Prostate gland (tissue), 2 donors: ENCODE measurements at regions not wholly inside any gene's neighbourhood (a gene's known extent, or its start where the extent isn't known, plus 50 kb on each side); places are given as distances from the start of the nearest gene placed in this dataset.
"Not testable (repeated sequence)": the region's sequence is repeated elsewhere in the genome, so short reads cannot be mapped to it uniquely, and the experiment has no call there.

Source experiments
- DNase-seq: peaks from one replicate; pipeline ENCODE4 v3.0.0-alpha.2; 2019; ENCODE audit warnings: low spot score
- H3K27ac ChIP-seq, 2 donors: fragments of 200-600 bp; sonication (generic); 2 replicates each; pipeline ENCODE4 v1.5.1; 2017 to 2019
- H3K27me3 ChIP-seq: fragments of 200-600 bp; sonication (generic); replicated peaks from 2 replicates; pipeline ENCODE4 v1.5.1; 2019; ENCODE audit not compliant: insufficient read depth
- H3K36me3 ChIP-seq, 2 donors: fragments of 200-600 bp; sonication (generic); 1 replicate in 1 of 2; 2 replicates in 1 of 2; pipeline versions ENCODE4 v1.5.1 to v1.8.1; 2017 to 2019
- H3K4me1 ChIP-seq: fragments of 200-600 bp; sonication (generic); replicated peaks from 2 replicates; pipeline ENCODE4 v1.5.1; 2019
- H3K4me3 ChIP-seq, 2 donors: fragments of 200-600 bp; sonication (generic); 2 replicates each; pipeline ENCODE4 v1.5.1; 2017 to 2019
- H3K9me3 ChIP-seq: fragments of 200-600 bp; sonication (generic); 2 replicates; pipeline ENCODE4 v1.5.1; 2017
- POLR2A ChIP-seq: fragments of 450-650 bp; IDR thresholded peaks from one replicate; pipeline ENCODE4 v1.6.1; 2016; ENCODE audit warnings: antibody characterized with exemption, mild to moderate bottlenecking
- POLR2AphosphoS5 ChIP-seq: sonication (generic); formaldehyde crosslinking; IDR thresholded peaks from one replicate; pipeline ENCODE4 v1.6.1; 2017; ENCODE audit warnings: antibody characterized with exemption
- WGBS: methylation state at CpG from one replicate; pipeline ENCODE4 v1.1.5; 2018; 5-methylcytosine and 5-hydroxymethylcytosine counted together
- intact Hi-C: fragments of 100-400 bp; cut with DNase I; formaldehyde crosslinking; loops from one replicate; pipeline ENCODE4 v1.14.2; 2022
- TF ChIP-seq, protein P1 (sequence below), 4 experiments: fragments of 200-600 bp in 2 of 4; fragments of 450-650 bp in 2 of 4; sonication (generic) in 2 of 4; IDR thresholded peaks; 1 replicate in 3 of 4; 2 replicates in 1 of 4; pipeline ENCODE4 v1.5.1; 2016 to 2019; ENCODE audit warnings: antibody characterized with exemption in 4 of 4, mild to moderate bottlenecking in 2 of 4, moderate library complexity in 2 of 4

GRCh38 chr10:35972275-35972674 lies 330.2 kb upstream of the FZD8 start:
- intact Hi-C loops = no loop called here
- no peak overlapping the region for H3K4me3 ChIP-seq
- no peaks in the 10 kb centered on the region for H3K9me3 ChIP-seq
- no peaks in the 10 kb centered on the region for H3K4me1 ChIP-seq
- H3K27me3 ChIP-seq = no peaks in the 10 kb centered on the region
- WGBS = 58% methylated on average over 3 of the region's 3 CpGs
- no peaks in the 10 kb centered on the region for H3K36me3 ChIP-seq
- no peak for TF ChIP-seq POLR2A
- TF ChIP-seq, protein P1, sequence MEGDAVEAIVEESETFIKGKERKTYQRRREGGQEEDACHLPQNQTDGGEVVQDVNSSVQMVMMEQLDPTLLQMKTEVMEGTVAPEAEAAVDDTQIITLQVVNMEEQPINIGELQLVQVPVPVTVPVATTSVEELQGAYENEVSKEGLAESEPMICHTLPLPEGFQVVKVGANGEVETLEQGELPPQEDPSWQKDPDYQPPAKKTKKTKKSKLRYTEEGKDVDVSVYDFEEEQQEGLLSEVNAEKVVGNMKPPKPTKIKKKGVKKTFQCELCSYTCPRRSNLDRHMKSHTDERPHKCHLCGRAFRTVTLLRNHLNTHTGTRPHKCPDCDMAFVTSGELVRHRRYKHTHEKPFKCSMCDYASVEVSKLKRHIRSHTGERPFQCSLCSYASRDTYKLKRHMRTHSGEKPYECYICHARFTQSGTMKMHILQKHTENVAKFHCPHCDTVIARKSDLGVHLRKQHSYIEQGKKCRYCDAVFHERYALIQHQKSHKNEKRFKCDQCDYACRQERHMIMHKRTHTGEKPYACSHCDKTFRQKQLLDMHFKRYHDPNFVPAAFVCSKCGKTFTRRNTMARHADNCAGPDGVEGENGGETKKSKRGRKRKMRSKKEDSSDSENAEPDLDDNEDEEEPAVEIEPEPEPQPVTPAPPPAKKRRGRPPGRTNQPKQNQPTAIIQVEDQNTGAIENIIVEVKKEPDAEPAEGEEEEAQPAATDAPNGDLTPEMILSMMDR (IDR thresholded peaks at IDR 0.05) = no peak
- no peak for TF ChIP-seq POLR2AphosphoS5
- no peak for DNase-seq
- no peak overlapping the region for H3K27ac ChIP-seq

DNA sequence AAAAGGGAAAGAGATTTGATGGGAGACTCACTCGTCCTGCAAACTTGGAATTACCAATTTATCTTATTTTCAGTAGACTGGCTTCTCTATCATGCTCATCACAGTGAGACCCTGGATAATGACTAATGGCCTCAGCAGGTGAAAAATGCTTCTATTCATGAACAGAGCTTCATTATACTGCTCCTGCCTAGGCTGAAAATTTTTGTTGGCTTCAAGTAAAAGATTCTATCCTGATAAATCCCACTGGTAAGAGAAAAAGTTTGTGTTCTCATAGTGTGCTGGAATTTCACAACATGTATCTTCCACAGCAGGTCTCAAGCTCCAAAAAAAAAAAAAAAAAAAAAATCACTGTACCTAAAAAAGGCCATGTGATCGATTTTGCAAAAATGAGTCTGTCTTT lies 329.3 kb upstream of the FZD8 start:
- WGBS = 80% methylated on average over 2 of the region's 2 CpGs
- Histone ChIP-seq H3K36me3 (no peaks in the 10 kb centered on the region), H3K27me3 (no peaks in the 10 kb centered on the region), H3K4me3 (no peak overlapping the region), H3K27ac (no peak overlapping the region), H3K9me3 (no peaks in the 10 kb centered on the region), H3K4me1 (no peaks in the 10 kb centered on the region)
- TF ChIP-seq POLR2A (no peak), POLR2AphosphoS5 (no peak)
- TF ChIP-seq, protein P1 (IDR thresholded peaks at IDR 0.05) = no peak
- no peak for DNase-seq
- intact Hi-C loops = no loop called here

GRCh38 chr10:35963685-35964084 lies 321.6 kb upstream of the FZD8 start:
- Histone ChIP-seq H3K27ac (no peak overlapping the region), H3K4me1 (no peaks in the 10 kb centered on the region), H3K9me3 (no peaks in the 10 kb centered on the region), H3K36me3 (no peaks in the 10 kb centered on the region), H3K27me3 (no peaks in the 10 kb centered on the region), H3K4me3 (no peak overlapping the region)
- intact Hi-C loops = no loop called here
- no peak for DNase-seq
- TF ChIP-seq POLR2A (no peak), POLR2AphosphoS5 (no peak)
- TF ChIP-seq, protein P1 (IDR thresholded peaks at IDR 0.05) = no peak
- 96% methylated on average over 1 of the region's 1 CpG for WGBS

DNA sequence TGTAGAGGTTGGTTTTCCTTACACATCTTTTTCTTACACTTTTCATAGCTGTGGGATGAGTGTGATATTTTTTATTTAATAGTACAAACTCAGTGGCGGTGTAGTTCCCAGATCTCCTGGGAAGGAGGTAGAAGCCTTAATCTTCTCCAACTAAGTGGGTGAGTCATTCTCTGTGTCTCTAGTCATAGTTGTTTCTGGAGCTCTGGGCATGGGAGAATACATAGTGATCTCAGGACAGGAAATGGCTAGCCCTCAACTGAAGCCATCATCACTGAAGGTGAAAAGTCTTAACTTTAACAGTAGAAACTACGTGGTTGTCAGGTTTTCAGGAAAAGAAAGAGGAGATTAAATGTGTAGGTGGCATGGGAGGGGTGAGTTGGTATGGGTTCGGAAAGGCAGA lies 319.4 kb upstream of the FZD8 start:
- Histone ChIP-seq H3K27me3 (no peaks in the 10 kb centered on the region), H3K36me3 (no peaks in the 10 kb centered on the region), H3K9me3 (no peaks in the 10 kb centered on the region), H3K27ac (no peak overlapping the region), H3K4me3 (no peak overlapping the region), H3K4me1 (no peaks in the 10 kb centered on the region)
- DNase-seq = no peak
- 95% methylated on average over 3 of the region's 3 CpGs for WGBS
- intact Hi-C loops = no loop called here
- TF ChIP-seq POLR2AphosphoS5 (no peak), POLR2A (no peak)
- TF ChIP-seq, protein P1 (IDR thresholded peaks at IDR 0.05) = no peak

GRCh38 chr10:35959252-35959651 lies 317.2 kb upstream of the FZD8 start:
- intact Hi-C loops = no loop called here
- 39% methylated on average over 7 of the region's 7 CpGs for WGBS
- no peak overlapping the region for H3K4me3 ChIP-seq
- TF ChIP-seq, protein P1 (IDR thresholded peaks at IDR 0.05) = no peak
- no peak for TF ChIP-seq POLR2AphosphoS5
- no peak for TF ChIP-seq POLR2A
- no peak for DNase-seq
- no peaks in the 10 kb centered on the region for H3K27me3 ChIP-seq
- no peaks in the 10 kb centered on the region for H3K4me1 ChIP-seq
- H3K36me3 ChIP-seq = no peaks in the 10 kb centered on the region
- no peak overlapping the region for H3K27ac ChIP-seq
- H3K9me3 ChIP-seq = no peaks in the 10 kb centered on the region

DNA sequence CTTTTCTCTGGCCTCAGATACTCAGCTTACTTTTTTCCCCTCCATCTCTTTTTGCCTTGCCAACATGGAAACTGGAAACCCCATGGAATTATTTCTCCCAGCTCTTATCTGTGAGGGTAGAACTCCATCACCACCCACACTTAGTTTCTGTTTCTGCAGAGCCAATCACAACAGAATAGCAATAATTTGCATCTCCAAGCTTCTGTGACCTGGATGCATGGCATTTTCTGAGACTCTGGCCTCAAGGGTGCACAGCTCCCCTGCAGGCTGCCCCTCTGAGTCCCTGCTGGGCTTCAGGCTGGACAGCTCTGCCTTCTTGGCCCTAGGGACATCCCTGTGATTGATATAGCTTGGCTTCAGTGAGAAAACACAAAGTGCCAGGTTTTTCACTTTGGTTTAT lies 316.5 kb upstream of the FZD8 start:
- not testable (repeated sequence) for H3K36me3 ChIP-seq

More for the DNA sequence above, 316.5 kb upstream of the FZD8 start:
- H3K4me3 ChIP-seq, intact Hi-C loops, DNase-seq, H3K4me1 ChIP-seq, H3K9me3 ChIP-seq, H3K27me3 ChIP-seq, H3K27ac ChIP-seq: not testable (repeated sequence)
